ENCODE measurements at regions not wholly inside any gene's neighbourhood (a gene's known extent, or its start where the extent isn't known, plus 50 kb on each side); places are given as distances from the start of the nearest gene placed in this dataset.
"Not testable (repeated sequence)": the region's sequence is repeated elsewhere in the genome, so short reads cannot be mapped to it uniquely, and the experiment has no call there.

DNA sequence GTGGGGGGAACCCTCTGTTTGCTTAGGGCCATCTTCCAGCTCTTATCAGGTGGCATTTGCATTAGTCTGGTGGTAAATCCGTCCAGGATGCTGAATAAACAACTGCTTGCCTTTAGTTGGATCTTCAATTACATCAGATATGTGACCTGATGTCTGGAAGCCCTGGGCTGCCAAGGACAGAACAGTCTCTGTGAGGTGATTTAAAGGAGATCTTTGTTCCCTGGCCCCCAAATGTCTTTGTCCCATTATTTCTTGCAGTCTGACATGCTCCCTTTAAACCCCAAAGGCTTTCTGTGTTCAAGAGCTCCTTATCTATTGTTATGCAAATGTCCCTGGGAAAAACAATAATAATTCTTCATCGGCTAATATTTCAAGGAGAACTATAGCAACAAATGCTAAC lies 84.6 kb upstream of the SPTLC3 start:
- DNase-seq: no peak

DNA sequence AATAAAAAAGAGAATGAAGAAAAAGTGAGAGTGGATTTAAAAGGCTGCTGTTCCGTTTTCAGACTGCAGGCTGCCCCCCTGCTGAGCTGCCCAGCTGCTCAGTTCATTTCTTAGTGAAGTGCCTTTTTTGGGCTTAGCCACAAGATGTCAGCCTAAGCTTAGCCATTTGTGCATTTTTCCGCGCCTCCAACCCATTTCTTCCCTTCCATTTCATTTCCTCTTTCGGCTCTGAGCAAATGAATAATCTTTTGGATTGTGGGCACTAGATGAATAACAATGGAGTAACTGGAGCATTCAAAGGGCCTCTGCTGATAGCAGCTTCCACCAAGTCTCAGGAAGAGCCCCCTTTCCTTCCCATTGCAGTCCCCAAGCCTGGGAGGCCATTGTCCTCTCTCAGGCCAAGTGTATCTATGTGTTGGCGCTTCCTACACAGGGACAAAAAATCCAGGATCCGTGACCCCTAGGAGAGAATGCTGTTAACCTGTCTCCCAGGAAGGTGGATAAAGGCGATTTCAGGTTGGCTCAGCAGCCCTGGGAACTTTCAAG lies 83.5 kb upstream of the SPTLC3 start:
- DNase-seq: peak; percentile 68 to 73

DNA sequence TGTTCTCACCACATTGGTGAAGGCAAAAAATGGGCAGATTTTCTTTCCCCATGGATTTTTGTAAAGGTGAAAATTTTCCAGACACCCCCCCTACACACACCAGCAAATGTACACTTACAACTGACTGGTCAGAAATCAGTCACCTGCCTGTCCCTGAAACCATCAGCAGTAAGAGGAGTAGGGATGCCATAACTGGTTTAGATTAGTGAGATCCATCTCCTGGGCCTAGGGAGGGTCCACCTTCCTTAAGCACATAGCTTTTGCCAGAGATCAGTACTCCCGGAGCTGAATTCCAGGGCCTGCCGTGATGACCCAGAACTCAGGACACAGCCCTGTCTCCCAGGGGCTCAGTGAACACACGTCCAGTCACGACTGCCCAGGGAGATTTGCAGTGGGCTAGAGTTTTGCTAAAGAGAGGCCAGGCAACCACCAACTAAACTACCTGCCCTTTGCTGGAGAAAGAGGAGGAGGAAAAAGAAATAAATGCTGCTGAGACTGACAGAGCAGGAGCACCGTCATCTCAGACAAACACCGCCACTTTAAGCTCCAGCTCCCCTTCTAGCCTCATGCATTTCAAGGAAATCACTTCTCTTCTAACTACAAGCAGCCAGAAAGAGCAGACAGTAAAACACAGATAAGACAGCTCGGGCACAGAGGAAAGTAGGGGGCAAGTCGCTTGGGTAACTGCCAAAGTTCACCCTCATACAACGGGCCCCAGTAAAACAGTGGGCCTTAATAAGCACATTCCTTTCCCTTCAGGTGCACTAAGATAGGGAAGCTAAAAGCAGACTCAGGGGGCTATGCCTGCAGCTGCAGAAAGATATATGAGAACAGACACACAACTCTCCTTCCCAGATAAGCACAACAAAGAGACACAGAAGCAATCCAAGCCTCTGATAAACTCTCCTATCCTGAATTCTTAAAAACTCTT lies 82.6 kb upstream of the SPTLC3 start:
- DNase-seq: no peak

DNA sequence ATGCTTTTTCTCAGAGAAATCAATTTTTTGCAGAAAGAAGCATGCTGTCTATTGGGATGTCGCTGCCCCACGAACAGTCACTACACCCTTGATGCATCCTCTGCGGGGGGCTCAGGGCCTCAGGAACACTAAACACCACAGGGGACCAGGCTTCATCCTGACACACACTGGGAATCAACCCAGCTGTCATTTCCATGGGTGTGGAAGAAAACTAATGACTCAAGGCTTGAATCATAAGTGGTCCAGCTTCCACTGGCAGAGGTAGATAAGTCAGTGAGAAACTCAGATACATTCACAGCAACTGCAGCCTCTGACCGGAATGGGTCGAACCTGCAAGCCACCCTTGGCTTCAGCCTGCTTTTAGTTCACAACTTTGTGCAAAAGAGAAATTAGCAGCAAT lies 81.3 kb upstream of the SPTLC3 start:
- DNase-seq: no peak

DNA sequence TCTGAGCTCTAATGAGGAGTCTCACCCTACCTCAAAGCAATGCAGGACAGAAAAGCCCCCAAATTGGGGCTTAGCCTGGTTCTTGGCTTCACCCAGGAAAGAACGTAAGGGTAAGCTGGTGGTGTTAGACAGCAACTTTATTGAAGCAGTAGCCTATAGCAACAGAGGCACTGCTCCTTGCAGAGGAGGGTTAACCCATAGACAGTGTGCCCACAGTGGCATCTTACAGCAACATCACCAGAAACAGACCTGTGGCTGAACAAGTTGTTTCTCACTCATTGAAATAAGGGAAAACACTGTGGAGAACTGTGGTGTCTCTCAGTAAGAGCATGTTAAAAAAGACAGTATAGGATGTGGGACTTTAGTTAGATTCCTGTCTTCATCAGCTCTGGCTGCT lies 80.4 kb upstream of the SPTLC3 start:
- no peak for DNase-seq

DNA sequence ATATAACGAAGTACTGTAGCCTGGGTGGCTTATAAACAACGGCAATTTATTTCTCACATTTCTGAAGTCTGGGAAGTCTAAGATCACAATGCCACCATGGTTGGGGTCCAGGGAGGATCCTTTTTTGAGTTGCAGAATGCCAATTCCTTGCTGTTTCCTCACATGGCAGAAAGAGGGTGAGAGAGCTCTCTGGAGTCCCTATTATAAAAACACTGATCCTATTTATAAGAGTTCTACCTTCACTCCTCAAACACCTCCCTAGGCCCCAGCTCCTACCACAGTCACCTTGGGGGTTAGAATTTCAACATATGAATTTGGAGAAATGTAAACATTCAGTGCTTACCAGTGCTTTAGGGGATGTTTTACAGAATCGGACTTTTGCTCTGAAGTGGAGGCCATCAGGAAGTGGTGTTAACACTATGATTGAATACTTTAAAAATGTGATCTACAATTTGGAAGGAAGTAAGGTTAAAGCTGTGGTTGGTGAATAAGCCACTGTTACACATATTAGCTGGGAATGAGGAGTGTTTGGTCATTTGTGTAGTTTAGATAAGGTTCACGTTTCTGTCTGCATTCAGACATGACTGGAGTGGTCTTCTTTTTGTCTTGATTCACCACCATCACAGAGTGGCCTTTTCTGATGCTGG lies 79.9 kb upstream of the SPTLC3 start:
- peak in 1 of 2 experiments; percentile 2 for DNase-seq

DNA sequence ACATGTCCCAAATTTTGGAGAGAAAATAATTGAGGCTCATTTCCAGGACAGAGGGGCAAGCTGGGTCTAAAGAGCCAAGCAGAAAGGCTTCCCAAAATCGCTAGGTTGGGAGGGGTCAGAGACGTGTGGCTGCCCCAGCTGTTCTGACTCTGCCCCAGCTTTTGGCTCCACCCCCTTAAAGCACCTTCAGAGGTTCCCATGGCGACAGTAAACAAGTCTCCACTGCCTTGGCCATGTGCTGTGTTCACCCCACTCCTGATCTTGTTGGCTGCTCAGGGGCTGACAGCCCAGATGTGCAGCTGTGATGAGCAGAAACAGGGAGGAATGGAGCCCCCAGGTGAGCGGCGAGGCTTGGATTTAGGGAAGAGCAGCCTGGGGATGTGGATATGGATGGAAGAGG lies 72.8 kb upstream of the SPTLC3 start:
- DNase-seq: no peak

DNA sequence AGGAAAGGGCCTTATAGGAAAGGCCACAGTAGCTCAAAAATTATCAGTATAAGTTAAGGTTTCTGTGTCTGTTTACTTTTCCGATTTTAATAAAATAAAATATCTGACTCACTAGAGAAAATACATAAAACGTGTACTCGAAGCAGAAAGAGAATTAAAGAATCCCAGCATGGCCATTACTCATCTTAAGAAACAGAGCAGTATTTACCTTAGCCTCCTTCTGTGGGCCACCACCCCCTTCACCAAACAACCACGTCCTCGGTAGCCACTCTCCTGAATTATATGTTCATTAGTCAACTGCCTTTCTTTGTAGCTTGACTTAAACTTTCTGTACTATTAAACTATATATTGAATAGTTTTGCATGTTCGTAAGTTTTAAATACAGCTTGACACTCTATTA lies 72.2 kb upstream of the SPTLC3 start:
- DNase-seq: no peak

DNA sequence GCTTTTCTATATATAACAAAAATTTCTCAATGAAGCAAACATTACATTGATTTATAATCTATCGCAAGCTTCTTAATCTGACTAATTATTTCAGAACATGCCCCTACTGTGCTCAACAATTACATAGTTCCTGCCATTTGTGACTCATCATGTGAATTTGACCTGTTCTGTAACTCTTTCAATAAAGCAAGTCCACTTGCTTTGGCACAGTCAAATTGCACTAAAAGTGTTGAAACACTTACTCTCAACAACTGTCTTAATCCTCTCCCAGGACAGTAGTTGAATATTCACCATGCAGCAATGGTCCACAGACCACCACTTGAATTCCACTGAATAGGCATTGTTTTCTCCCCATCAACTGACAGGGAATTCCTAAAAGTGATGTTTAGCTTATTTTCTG lies 67.7 kb upstream of the SPTLC3 start:
- no peak for DNase-seq

DNA sequence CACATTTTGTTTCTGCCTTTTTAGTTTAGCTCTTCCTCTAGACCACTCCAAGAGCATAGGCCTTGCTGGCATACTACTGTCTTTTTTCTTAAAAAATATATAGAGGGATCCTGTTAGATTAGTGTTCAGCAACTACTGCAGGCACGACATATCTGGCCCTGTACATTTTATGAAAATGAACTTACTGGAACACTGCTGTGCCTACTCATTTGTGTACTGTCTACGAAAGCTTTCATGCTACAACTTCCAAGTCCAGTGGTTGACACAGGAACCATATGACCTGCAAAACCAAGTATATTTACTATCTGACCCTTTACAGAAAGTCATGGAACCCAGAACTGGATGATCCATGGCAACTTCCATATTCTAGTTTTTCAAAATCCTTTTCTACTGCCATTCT lies 66.6 kb upstream of the SPTLC3 start:
- no peak for DNase-seq

DNA sequence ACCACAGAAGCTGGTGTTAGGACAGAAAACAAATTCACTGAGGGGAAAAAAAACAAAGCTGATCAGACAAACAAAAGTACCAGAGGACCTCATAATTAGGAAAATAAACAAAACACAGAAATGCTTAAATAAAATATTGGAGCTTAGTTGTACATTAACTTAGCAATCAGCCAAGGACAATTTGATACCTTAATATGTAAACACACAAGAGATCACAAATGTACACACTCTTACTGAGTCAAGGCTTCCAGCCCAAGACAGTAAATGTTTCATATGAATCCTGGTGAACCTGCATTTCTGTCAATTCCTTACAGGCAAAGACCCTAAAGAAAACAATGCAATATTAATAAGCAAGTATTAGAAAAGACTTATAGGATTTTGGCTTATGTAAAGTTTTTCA lies 62.0 kb upstream of the SPTLC3 start:
- DNase-seq: no peak

DNA sequence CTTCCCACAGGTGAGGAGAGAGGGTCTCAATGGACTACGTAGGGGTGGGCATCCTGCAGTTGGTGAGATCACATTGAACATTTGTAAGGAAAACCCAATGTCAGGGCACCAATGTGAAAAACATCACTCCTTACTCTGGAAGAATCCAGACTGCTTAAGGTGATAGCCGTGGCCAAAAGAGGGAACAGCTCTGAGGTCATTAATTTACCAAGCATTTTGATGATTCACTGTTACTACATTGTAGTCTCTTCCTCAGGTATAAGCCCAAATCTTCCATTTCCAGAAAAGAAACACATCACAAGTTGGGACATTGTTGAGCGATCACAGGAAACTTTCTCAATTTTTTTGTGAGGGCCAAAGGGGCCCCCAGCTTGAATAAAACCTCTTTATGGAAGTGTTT lies 61.1 kb upstream of the SPTLC3 start:
- DNase-seq: no peak

DNA sequence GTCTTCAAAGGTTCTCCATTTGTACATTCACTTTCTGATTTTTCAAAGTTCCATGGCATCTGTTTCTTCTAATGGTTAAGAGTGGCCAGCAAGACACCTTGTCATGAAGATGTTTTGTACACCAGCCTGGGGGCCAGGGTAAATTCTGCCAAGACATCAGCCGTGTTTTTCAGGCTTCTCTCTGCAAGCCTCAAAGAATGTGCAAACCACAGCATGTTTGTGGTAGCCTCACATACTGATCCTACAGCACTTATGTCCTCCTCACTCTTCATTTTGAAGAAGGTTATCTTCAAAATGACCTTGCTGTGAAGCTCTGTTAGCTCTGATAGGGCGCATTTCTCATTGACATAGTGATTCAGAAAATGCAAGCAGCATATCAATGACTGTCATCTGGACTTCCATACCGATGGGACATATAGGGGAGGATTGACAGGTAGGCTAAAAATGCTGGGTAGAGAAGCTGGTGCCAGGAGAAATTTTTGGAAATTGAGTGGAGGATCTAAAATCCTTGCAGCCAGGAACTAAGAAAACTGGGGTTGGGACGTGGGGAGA lies 59.3 kb upstream of the SPTLC3 start:
- no peak for DNase-seq

DNA sequence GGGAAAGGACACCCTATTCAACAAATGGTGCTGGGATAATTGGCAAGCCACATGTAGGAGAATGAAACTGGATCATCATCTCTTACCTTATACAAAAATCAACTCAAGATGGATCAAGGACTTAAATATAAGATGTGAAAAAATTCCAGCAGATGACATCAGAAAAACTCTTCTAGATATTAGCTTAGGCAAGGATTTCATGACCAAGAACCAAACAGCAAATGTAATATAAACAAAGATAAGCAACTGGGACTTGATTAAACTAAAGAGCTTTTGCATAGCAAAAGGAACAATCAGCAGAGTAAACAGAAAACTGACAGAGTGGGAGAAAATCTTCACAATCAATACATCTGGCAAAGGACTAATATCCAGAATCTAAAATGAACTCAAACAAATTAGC lies 54.5 kb upstream of the SPTLC3 start:
- not testable (repeated sequence) for DNase-seq

DNA sequence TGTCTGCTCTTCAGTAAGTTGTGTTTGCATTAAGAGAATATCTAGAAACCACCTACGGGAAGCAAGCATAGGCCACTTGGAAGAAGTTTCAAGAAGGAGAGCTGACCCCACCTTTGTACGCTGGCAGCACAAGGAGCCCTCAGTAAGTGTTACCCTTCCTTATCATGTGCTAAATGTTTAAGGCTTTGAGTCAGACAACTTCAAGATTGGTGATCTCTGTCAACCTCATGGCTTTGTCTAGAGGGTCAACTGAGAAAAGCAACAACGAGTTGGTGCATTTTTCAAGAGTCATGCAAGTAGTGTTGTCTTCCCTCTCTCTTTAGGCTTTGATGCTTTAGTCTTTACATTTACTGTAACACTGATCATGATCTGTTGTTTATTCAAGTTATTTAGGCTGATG lies 53.2 kb upstream of the SPTLC3 start:
- DNase-seq: no peak

DNA sequence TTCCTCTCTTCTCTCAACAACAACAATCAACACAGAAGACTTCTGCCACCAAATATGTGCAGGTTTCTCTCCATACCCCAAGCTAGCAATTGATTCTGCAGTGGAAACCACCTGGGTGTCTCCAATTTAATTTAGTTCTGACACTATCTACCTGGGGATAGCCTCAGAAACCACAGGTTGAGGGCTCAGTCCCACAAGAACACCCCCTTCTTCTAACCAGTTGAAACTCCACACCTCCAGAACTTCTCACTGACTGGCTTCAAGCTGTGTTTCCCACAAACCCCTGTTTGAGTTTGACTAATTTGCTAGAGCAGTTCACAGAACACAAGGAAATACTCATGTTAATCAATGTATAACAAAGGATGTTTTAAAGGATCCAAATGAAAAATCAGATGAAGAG lies 52.5 kb upstream of the SPTLC3 start:
- no peak for DNase-seq

DNA sequence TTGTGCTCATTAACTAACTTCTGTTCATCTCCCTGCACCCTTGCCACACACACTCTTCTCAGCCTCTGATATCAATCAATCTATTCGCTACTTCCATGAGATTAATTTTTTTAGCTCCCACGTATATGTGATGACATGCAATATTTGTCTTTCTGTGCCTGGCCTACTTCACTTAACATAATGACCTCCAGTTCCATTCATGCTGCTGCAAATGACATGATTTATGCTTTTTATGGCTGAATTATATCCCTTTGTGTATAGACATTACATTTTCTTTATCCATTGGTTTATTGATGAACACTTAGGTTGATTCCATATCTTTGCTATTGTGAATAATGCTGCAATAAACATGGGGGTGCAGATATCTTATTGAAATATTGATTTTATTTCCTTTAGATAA lies 50.8 kb upstream of the SPTLC3 start:
- no peak for DNase-seq

Measured in AML-193 (cell line).